GM21447 (cell line): ENCODE measurements at regions not wholly inside any gene's neighbourhood (a gene's known extent, or its start where the extent isn't known, plus 50 kb on each side); places are given as distances from the start of the nearest gene placed in this dataset.

Experiments used
- ATAC-seq: cut with Tn5 transposase; IDR thresholded peaks from one replicate; pipeline ENCODE4 v1.9.1; 2021; ENCODE audit not compliant: unreplicated experiment

DNA sequence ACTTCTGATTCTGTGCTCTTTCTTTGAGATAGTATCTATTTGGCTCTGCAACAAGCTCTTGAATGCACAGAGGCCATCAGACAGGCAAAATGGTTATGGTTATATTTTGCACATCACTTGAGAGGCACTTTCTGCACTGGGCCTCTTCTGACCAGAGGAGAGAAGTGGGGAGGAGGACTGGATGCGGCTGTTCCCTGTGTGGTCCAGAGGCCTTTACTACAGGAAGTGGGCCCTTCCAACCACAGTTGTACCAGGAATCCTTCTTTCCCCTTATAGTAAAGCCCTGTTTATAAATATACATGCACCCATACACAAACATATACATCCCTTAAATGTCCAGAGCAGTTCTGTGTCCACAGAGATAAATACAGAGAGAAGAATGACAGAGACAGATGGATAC, 182.7 kb upstream of the HHIP start:
- ATAC-seq = no peak

DNA sequence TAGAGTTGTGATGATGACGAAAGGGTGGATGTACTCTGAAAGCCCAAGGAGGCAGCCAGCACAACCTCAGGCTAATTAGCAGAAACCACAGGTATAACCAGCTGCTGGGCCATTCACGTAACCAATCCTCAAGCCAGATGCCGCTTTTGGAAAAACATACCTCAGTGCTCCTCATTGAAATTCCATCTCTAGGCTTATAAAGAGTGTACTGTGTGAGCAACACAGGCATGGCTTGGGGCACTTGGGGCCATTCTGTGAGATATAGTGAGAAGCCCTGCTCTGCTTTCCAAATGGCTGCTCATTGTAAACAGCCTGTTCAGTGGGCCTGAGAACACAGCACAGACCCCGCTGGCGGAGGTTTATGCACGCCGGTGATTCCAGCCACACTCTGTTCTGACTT, 182.1 kb upstream of the HHIP start:
- no peak for ATAC-seq

DNA sequence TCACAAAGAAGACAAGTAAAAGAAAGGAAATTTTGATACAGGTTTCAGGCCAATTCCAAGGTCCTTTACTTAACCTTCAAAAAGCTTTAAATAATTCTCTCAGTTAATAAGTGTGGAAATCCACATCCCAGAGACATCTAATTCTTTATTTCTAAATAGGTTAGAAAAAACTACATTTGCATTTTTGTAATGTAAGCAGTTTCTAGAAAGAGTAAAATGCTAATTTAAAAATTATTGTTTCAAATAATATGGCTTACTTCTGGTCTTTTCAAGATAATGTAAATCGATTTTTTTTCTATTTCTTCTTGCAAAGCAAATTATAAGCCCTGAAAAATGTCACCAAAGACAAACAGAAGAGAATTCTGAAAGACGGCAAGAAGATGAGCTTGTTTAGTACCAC, 180.4 kb upstream of the HHIP start:
- ATAC-seq = no peak

DNA sequence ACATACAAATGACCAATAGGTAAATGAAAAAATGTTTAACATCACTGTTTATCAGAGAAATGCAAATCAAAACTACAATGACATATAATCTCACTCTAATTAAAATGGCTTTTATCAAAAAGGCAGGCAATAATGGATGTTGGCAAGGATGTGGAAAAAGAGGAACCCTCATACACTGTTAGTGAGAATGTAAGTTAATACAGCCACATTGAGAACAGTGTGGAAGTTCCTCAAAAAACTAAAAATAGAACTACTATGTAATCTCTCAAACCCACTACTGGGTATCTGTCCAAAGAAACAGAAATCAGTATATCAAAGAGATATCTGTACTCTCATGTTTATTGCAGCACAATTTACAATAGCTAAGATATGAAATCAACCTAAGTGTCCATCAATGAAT, 165.9 kb upstream of the HHIP start:
- ATAC-seq = no peak

DNA sequence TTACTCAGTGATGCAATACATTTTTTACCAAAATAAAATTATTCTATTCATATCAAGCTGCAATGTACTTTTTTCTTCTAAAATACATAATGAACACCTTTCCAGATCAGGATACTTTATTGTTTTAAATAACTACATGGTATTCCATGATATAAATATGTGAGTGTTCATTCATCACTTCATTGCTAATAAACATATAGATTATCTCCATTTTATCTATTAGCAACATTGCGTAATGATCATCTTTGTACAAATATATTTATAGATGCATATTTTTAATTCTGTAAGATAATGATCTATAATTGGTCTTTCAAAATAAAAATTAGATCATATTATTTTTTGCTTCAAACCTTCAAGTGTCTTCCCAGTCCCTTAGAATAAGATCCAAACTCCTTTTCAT, 156.1 kb upstream of the HHIP start:
- ATAC-seq = no peak

DNA sequence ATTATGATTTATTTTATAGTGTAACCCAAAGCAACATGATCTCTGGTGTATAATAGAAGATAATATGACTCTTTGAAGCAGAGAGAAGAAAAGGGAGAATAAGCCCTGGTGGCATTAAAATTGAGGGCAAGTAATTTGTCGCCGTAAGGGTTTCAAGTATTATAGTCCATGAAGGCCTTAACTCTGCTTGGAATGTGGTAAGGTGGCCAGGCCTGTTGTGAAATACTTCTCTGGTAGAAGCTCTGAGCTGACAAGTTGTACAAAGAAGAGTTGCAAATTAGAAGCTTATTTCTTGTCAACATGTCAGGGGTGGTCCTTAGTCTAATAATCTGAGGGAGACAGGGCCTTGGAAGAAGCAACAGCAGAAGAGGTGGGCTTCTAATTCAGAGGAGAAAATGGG, 151.7 kb upstream of the HHIP start:
- ATAC-seq = no peak

DNA sequence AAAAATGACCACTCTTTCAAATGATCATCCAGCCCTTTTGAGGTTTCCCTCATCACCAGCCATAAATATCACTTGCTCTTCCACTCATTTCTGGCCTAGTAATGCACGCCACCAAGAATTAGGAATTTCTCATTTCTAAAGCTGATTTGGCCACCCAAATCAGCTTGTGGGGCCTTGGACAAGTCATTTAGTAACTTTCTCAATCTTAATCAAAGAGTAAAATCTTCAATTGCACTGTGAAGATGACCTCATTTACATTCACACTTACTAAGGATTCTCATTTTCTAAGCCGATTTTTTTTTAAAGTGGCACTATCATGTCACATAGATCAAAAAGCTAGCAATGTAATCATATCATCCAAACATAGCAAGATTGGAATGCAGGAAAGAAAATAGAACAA, 150.0 kb upstream of the HHIP start:
- no peak for ATAC-seq

DNA sequence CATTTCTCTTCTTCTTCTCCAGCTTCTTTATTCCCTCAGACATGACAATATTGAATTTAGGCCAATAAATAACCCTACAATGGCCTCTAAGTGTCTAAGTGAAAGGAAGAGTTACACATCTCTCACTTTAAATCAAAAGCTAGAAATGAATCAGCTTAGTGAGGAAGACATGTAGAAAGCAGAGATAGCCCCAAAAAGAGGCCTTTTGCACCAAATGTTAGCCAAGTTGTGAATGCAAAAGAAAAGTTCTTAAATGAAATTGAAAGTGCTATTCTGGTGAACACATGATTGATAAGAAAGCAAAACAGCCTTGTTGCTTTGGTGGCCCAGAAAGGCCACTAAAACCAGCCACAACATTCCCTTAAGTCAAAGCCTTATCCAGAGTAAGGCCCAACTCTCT, 146.2 kb upstream of the HHIP start:
- peak; percentile 85 for ATAC-seq

DNA sequence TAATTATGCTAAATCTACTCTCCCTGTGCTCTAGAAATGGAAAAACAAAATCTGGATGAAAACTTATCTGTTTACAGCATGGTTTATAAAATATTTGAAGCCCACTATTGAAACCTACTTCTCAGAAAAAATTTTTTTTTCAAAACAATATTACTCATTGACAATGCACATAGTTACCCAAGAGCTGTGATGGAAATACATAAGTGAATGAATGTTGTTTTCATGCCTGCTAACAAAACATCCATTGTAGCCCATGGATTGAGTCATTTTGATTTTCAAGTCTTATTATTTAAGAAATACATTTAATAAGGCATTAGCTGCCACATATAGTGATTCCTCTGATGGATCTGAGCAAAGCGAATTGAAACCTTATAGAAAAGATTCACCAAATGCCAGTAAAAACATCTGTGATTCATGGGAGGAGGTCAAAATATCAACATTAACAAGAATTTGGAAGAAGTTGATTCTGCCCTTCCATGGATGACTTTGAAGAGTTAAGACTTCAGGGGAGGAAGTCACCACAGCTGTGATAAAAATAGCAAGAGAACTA, 144.7 kb upstream of the HHIP start:
- no peak for ATAC-seq

DNA sequence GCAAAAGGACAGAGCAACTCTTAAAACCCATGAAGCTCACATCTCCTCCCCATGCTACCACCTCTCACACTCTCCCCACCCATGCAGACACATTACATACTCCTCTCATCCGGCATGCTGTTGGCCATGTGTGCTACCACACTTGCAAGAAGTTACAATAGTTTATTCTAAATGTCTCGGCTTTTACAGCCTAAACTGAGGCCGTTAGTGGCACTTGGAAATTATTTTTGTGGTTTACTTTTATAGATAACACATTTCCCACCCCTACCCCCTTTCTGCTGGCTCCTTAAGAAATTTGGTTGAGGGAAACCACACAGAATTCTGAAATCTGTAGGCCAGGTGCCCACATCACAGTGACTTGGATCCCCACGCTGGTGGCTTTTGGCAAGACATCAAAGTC, 141.1 kb upstream of the HHIP start:
- no peak for ATAC-seq

DNA sequence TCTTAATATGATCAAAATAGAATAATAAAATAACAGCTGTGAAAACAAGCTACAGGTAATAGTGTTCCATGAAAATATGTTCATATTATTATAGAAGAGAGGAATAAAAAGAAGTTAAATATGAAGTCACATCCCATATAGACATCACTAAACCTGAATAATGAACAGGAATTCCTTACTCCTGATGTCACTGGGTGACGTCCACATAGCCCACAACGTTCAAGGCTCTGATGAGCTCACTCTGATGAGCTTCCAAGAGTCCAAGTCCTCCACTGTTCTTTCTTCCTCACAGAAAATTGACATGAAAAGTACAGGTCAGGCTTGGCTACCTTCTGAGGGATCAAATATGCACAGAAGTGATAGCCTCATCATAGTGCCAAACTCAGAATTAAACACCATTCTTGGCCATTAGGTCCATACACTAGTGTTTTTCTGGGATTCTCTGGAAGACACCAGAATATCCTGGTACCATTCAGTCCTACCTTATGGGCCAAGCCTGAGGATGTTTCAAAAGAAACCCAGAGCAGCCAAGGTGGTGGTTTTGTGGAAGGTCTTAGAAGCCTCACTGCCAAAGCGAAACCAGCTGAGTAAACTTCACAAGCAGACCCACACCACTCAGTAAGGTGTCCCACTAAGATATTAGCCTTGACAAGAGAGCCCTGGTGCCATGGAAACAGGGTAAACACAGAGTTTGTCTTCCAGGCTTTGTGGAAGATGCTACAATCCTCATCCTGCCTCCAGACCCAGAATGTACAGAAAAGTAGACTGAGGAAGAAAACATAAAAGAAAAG, 138.4 kb upstream of the HHIP start:
- no peak for ATAC-seq

DNA sequence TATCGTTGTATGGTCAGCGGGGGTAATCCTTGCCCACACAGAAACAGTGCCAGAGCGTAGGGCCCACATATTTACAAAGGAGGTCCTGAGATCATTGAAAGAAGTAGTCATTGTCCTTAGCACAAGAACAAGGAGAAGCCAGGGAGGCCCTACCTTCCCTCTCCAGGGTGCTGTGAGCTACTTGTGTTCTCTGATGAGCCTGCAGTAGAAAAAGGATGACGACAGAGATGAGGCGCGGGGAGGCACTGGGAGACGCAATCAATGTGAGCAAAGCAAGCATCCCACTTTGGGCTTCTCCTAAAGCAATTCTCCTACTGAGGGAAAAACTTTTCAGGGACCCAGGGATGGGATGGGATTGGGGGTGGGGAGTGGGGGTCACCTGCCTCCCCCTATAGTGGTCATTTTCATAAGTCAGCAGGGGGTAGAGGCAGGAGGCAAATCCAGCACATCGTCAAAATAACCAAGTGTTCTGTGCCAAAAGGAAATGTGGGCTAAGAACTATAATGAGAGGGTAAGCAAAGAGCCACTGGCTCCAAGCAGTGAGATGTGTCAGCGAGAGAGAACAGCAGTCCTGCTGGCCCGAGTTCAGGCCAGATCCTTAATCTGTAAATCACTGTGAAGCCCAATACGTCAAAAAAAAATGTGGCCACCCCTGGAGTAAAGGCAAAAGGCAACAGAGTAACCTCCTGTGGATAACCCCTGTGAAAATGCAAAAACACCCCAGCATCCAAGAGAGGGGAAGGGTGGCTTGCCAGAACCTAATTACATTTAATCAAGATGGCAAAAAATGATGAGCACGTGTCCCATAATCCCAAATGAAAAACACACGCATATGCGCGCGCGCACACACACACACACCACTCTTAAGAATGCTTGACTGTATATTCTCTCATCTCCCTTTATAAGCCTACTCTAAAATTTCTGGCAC, 136.6 kb upstream of the HHIP start:
- ATAC-seq = no peak

DNA sequence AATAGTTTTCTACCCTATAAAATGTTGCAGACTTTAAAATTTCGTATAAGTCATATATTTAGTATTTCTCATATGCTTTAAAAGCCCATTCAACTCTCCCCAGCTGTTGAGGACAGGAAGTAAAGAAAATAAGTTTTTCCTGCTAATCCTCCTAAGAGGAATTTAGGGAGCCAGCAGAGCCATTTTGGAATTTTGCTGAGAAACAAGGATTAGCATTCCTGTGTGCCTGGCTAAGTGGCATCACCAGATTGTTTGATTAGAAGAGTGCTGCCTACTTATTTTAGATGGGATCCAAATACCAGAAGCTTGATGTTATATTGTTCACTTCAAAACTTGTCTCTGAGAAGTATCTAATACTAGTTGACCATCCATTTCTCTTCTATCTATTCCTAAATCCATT, 131.2 kb upstream of the HHIP start:
- ATAC-seq = no peak

DNA sequence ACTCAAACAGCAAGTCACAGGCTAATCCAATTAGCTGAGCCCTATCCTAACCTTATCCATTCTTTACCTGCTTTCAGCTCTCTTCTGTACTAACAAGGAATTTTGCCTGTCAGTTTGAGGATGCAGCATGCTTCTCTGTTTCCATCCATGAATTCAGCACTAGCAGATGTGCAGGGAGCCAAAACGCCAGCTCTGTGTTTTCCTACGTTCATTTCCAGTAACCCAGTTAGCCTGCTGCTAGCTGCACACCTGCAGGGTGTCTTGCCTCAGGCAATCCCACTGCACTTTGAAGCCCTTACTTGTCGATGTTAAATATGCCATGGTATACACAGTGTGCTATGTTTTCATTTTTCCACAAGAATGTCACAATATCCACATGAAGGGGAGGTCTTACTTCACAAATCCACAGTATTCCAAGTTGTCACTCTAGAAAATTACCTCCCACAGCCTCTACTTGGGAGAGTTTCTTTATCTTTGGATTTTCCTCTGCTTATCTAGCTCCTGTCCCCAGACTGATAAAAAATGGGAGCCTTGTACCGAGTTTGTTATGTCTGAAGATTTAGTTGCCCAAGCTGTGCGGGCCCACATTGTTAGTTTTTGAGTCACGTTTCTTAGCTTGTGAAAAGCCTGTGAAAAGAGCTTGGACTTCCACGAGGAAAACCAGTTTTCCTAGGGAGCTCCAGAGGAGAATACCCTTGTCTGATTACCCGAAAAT, 127.6 kb upstream of the HHIP start:
- ATAC-seq = no peak

DNA sequence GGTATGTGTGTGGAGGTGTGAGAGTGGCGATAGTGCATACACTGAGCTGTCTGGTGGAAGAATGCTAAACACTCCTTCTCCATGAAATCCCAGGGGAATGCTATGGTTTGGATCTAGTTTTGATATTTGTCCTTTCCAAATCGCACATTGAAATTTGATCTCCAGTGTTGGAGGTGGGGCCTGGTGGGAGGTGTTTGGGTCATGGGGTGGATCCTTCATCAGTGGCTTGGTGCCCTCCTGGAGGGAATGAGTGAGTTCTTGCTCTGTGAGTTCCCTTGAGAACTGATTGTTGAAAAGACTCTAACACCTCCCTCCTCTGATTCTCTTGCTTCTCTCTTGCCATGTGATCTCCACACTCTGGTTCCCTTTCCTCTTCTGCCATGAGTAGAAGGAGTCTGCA, 114.1 kb upstream of the HHIP start:
- no peak for ATAC-seq

DNA sequence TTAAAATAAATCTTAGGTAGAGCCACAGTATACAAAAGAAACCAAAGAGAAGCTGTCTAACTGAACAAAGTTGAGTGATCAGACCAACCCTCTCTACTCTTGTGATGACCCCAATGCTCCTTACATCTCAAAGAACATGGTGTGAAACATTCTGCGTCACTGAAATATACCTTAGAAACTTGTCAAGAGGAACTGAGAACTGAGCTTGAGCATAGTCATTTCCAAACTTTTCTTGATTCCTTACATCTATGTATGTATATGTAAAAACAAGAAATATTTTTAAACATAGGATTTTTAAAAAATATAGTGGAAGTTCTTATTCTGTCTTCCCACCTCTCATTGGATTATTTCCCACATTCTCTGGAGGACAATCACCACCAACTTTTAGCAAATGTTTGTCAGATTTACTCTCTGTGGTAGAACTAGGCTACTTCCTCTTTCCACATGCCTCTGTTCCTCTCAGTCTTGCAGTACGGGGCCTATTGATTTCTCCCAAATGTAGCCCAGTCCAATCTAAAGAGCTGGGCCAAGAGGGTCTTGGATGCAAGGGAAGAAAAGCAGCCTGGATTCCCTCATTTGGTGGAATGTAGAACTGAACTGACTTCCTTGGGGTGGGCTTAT, 98.2 kb upstream of the HHIP start:
- peak; percentile 100 for ATAC-seq

DNA sequence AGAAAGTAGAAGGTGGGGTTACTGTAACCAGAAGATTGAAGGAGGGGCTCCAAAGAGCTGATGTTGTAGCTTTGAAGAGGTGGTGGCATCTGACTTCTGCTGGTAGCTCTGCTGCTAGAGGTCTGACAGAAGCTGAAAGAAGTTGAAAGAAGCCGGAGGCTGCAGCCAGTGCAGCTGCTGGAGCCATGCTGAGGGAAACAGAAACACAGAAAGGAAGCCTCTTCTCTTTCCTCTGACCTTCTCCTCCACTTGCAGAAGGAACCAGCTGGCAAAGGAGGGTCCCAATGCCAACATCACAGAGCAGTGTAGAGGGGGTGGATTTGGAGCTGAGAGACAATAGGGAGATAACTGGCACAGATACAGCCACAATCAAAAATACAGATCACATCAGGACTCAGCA, 89.3 kb upstream of the HHIP start:
- ATAC-seq = no peak

DNA sequence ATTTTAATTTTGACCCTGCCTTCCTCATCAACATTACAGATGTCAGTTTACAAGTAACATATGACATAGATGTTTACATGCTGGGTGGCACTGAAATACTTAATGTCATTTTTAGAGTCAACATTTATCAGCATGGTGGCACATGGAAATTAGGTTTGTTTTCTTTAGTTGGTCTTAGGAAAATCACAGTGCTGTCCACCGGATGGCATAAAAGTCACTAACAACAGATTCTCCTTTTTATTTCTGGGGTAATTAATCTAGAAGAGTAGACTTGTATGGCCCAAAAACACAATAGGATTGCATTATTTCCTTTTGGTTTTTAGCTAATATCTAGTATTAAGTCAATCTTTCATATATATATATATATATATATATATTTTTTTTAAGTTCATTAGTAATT, 88.6 kb upstream of the HHIP start:
- ATAC-seq = no peak

DNA sequence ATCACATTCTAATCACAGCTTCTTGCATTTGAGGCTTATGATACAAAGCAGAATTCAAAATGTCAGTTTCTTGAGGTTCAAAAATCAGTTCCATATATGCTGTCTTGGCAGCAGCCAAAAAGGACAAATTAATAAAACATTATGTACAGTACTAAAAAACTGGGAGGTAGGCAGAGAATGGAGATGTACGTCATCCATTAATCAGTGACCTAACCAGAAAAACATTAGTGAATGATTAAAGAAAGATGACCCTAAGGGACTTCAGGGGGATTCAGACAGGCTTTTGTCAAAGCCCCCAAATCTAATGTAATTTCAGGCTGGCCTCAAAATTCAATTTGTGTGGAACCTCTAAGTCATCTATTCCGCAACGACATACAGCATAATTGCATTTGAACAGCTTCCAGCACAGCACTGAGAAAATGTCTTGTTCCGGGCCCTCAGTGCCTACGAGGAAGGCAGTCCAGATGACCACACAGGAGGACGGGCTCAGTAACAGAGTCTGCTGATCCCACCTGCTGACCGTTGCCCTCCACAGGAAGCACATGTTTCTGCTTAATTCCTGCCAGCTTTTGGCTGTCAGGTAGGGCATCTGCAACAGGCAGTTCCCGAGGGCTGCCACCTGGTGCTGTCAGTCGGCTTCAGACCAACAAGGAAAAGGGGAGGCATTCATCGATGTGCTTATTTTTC, 83.8 kb upstream of the HHIP start:
- ATAC-seq = no peak

DNA sequence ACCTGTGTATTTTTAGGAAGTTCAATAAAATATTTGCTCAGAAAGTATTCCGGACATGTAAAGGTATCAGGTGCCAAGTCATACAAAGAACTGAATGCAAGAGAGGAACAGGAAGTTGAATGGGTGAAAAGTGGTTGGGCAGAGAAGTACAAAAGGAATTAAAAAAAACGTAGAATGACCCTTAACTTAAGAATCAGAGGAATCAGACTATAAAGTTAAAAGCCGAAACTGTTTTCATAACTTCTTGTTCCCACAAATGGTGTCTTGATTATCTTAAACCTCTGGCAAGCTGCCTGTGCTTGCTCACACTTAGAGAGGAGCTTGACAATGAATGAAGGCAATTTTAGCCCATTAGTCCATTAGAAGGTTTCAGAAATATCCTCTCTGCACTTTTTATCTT, 81.6 kb upstream of the HHIP start:
- ATAC-seq = no peak
